ENCODE measurements at regions not wholly inside any gene's neighbourhood (a gene's known extent, or its start where the extent isn't known, plus 50 kb on each side); places are given as distances from the start of the nearest gene placed in this dataset.
"Not testable (repeated sequence)": the region's sequence is repeated elsewhere in the genome, so short reads cannot be mapped to it uniquely, and the experiment has no call there.

DNA sequence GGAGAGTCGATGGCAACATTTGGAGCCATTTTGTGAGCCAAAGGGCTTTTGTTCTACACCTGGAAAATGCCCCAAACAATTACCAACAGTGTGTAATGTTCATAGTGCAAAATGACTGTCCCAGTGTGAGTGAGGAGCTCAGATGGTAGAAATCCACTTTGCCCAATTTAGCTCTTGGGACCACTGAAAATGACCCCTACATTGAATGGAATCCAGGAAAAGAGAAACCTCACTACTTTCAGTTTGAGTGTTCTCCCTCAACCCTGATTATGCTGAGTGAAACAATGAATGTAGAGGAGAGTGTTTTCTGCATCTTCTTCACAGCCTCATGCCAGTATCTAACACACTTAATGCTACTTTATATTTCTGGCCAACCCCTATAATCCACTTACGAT, 84.9 kb upstream of the NRN1 start:
- DNase-seq (ENCODE audit: extremely low read depth, low read depth), result no peak
- no peak for TF ChIP-seq CTCF (IDR thresholded peaks at IDR 0.05; ENCODE audit: low read depth, low read length)

DNA sequence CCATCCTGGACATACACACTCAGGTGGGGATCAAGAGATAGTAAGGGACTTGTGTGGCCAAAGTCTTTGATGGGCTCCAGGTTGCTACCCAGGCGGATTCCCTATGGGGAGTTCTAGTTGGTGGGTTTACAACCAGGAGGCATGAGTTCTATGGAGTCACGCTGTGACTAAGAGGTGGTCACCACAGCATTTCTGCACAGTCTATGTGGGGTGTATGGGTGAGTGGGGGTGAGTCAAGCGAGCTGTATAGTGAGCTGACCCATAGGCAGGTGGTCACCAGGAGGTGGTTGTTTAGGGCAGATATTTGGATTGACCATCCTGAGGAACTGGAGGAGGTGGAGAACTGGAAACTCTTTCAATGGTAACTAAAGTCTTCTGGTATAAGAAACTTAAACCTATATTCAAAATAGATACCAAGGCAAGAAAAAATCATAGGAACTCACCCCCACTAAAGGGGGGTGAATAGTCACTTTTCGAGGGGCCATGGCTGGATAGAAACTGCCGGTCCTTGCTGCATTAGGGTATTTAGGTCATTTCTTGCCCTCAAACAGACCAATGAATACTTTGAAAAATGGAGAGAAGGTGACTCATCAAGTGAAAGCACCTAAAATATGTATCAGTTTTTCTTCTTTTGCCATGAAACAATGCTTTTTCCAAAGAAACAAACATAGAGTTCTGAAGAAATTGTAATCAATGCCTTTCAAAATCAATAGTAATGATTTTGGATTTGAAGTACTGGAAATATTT, 84.3 kb upstream of the NRN1 start:
- DNase-seq (ENCODE audit: extremely low read depth, low read depth), result no peak
- no peak for TF ChIP-seq CTCF (IDR thresholded peaks at IDR 0.05; ENCODE audit: low read depth, low read length)

- TF ChIP-seq CTCF (IDR thresholded peaks at IDR 0.05; ENCODE audit: low read depth, low read length), result no peak
- DNase-seq (ENCODE audit: extremely low read depth, low read depth), result no peak
Observed at GRCh38 chr6:6085928-6086668, 79.4 kb upstream of the NRN1 start.

GRCh38 chr6:6080975-6081374, 74.2 kb upstream of the NRN1 start:
- TF ChIP-seq CTCF (IDR thresholded peaks at IDR 0.05; ENCODE audit: low read depth, low read length), result no peak
- DNase-seq (ENCODE audit: extremely low read depth, low read depth), result no peak

DNA sequence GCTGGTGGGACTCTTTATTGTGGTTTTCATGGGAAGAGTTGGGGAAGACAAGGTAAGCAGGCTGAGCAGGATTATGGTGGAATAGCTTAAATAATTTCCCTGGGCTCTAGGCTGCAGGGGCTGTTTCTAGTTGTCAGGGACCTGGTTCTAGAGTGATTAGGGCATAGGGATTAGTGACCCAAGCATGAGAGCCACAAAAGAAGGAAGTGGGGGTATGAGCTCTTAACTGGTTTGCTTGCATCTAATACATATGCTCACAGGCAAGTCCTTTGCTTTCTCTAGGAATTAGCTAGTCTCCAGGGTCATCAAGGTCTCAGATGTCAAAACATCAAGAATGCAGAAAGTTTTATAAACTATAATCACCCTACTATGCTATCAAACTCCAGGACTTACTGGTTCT, 67.5 kb upstream of the NRN1 start:
- TF ChIP-seq CTCF (IDR thresholded peaks at IDR 0.05; ENCODE audit: low read depth, low read length), result no peak
- no peak for DNase-seq (ENCODE audit: extremely low read depth, low read depth)

DNA sequence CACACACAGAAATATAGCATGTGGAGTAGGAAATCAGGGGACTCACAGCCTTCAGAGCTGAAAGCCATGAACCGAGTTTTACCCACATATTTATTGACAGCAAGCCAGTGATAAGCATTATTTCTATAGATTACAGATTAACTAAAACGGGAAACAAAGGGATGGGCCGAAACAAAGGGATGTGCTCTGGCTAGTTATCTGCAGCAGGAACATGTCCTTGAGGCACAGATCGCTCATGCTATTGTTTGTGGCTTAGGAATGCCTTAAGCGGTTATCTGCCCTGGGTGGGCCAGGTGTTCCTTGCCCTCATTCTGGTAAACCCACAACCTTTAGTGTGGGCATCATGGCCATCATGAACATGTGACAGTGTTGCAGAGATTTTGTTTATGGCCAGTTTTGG, 61.4 kb upstream of the NRN1 start:
- not testable (repeated sequence) for DNase-seq (ENCODE audit: extremely low read depth, low read depth)

DNA sequence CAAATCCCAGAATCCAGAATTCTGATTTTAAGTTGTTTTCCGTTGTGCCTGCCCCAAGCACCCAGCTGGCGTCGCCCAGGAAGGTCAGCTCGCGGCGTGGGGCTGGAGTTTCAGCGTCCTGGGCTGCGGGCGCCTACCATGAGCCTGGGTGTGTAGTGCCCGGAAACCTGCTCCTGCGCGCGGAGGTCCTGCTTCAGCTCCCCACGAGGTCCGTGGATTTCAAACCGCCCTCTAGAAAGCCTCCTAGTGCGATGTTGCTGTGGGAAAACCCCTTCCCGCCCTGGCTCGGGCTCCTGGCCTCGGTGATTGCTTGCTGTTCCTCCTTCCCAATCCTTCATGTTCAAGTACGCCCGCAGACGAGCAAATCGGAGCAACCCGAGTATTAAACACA, 51.3 kb upstream of the NRN1 start:
- no peak for DNase-seq (ENCODE audit: extremely low read depth, low read depth)
- TF ChIP-seq CTCF (IDR thresholded peaks at IDR 0.05; ENCODE audit: low read depth, low read length), result no peak

Data from AG09319 (cell line).